WTC11 (cell line): ENCODE measurements at regions not wholly inside any gene's neighbourhood (a gene's known extent, or its start where the extent isn't known, plus 50 kb on each side); places are given as distances from the start of the nearest gene placed in this dataset.

Experiments used
- ATAC-seq: fragments of 200-7000 bp; cut with Tn5 transposase; 2 replicates; pipeline ENCODE4 v1.10.0; 2021; ENCODE audit warnings: mild to moderate bottlenecking, moderate library complexity
- CTCF ChIA-PET: fragments of 300-600 bp; sonication (Branson Sonifier 250); formaldehyde crosslinking; loops from one replicate; lab custom pipeline; 2021; ENCODE audit warnings: antibody characterized with exemption; lab: Charles Lee
- POLR2A ChIA-PET: fragments of 350-600 bp; sonication (Branson Sonifier 250); formaldehyde crosslinking; loops from one replicate; lab custom pipeline; 2021; ENCODE audit warnings: antibody characterized with exemption; lab: Charles Lee
- DNase-seq: peaks from one replicate; pipeline ENCODE4 v3.0.0; 2021; ENCODE audit warnings: low spot score
- H3K27ac Mint-ChIP-seq: 2 replicates; pipeline ENCODE4 v1.8.0; 2021; ENCODE audit warnings: mixed read lengths
- H3K27me3 Mint-ChIP-seq: 2 replicates; pipeline ENCODE4 v1.8.0; 2021; ENCODE audit warnings: low read depth, mild to moderate bottlenecking, moderate library complexity, mixed read lengths
- H3K36me3 Mint-ChIP-seq: 2 replicates; pipeline ENCODE4 v1.8.0; 2021; ENCODE audit warnings: mixed read lengths
- H3K4me1 Mint-ChIP-seq: 2 replicates; pipeline ENCODE4 v1.8.0; 2022; ENCODE audit warnings: mixed read lengths
- H3K4me3 Mint-ChIP-seq: 2 replicates; pipeline ENCODE4 v1.8.0; 2021; ENCODE audit warnings: mild to moderate bottlenecking, moderate library complexity, mixed read lengths
- H3K9me3 Mint-ChIP-seq: 2 replicates; pipeline ENCODE4 v1.8.0; 2021; ENCODE audit warnings: mixed read lengths
- AFF4 ChIP-seq: sonication (generic); formaldehyde crosslinking; IDR thresholded peaks from 2 replicates; pipeline ENCODE4 v1.8.1; 2023; ENCODE audit warnings: mild to moderate bottlenecking, missing genetic modification reagents, borderline replicate concordance
- ARID4B ChIP-seq: sonication (generic); formaldehyde crosslinking; IDR thresholded peaks from 2 replicates; pipeline ENCODE4 v1.8.0; 2023; ENCODE audit warnings: missing genetic modification reagents, mild to moderate bottlenecking, borderline replicate concordance
- ATF1 ChIP-seq: sonication (generic); formaldehyde crosslinking; IDR thresholded peaks from 2 replicates; pipeline ENCODE4 v1.8.1; 2023; ENCODE audit warnings: mild to moderate bottlenecking, moderate library complexity, missing genetic modification reagents
- ETV6 ChIP-seq: sonication (generic); formaldehyde crosslinking; IDR thresholded peaks from 2 replicates; pipeline ENCODE4 v1.8.1; 2022; ENCODE audit warnings: mild to moderate bottlenecking, missing genetic modification reagents
- GTF2I ChIP-seq: fragments of 250-450 bp; sonication (Bioruptor Pico); conservative IDR thresholded peaks from 2 replicates; pipeline ENCODE4 v1.4.0; 2021; ENCODE audit warnings: mild to moderate bottlenecking
- KAT7 ChIP-seq: sonication (generic); formaldehyde crosslinking; IDR thresholded peaks from 2 replicates; pipeline ENCODE4 v1.8.1; 2023; ENCODE audit warnings: missing genetic modification reagents, mild to moderate bottlenecking, borderline replicate concordance
- MAX ChIP-seq: sonication (generic); formaldehyde crosslinking; IDR thresholded peaks from 2 replicates; pipeline ENCODE4 v1.8.0; 2022; ENCODE audit warnings: mild to moderate bottlenecking, missing genetic modification reagents
- MYBL2 ChIP-seq: sonication (generic); formaldehyde crosslinking; IDR thresholded peaks from 2 replicates; pipeline ENCODE4 v1.8.1; 2023; ENCODE audit warnings: mild to moderate bottlenecking, moderate library complexity, missing genetic modification reagents
- OVOL2 ChIP-seq: fragments of 250-450 bp; sonication (Bioruptor Pico); IDR thresholded peaks from 2 replicates; pipeline ENCODE4 v1.9.0; 2021; ENCODE audit warnings: mild to moderate bottlenecking, borderline replicate concordance
- SMAD3 ChIP-seq: sonication (generic); formaldehyde crosslinking; IDR thresholded peaks from 2 replicates; pipeline ENCODE4 v1.8.0; 2022; ENCODE audit warnings: missing genetic modification reagents, mild to moderate bottlenecking, borderline replicate concordance
- TEAD1 ChIP-seq: sonication (generic); formaldehyde crosslinking; IDR thresholded peaks from 2 replicates; pipeline ENCODE4 v1.8.0; 2022; ENCODE audit warnings: mild to moderate bottlenecking, missing genetic modification reagents
- ZNF121 ChIP-seq: sonication (generic); formaldehyde crosslinking; IDR thresholded peaks from 2 replicates; pipeline ENCODE4 v1.8.0; 2023; ENCODE audit warnings: missing genetic modification reagents
- ZNF232 ChIP-seq: sonication (generic); formaldehyde crosslinking; IDR thresholded peaks from 2 replicates; pipeline ENCODE4 v1.8.0; 2022; ENCODE audit warnings: mild to moderate bottlenecking, missing genetic modification reagents
- ZNF425 ChIP-seq: fragments of 250-450 bp; sonication (Bioruptor Pico); conservative IDR thresholded peaks from 2 replicates; pipeline ENCODE4 v1.9.0; 2021; ENCODE audit warnings: mild to moderate bottlenecking
- TF ChIP-seq, protein P1 (sequence below): sonication (generic); formaldehyde crosslinking; IDR thresholded peaks from 2 replicates; pipeline ENCODE4 v1.8.0; 2023; ENCODE audit warnings: mild to moderate bottlenecking, missing genetic modification reagents
- TF ChIP-seq, protein P2 (sequence below): sonication (generic); formaldehyde crosslinking; IDR thresholded peaks from 2 replicates; pipeline ENCODE4 v1.8.0; 2022; ENCODE audit warnings: mild to moderate bottlenecking, missing genetic modification reagents
- TF ChIP-seq, protein P3 (sequence below): sonication (generic); formaldehyde crosslinking; IDR thresholded peaks from 2 replicates; pipeline ENCODE4 v1.8.1; 2022; ENCODE audit warnings: low read depth, missing genetic modification reagents, borderline replicate concordance

DNA sequence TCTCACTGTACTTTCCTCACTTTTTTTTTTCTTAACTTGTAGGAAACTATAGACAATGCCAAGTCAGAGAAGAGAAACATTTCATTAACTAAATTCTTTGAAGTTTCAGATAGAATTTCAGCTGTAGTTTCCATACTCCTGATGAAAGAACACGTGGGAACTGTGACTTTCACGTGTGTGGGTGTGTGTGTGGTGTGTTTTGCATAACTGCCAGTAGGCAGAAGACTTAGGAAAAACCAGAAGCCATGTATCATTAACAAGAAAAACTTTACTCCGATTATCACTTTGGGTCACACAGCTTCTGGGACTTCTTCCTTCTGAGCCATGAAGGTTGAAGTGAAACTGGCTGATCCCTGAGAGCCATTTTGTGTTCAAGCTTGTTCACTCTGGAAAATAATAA lies 483.3 kb downstream of the TFAP2B start (continued):
- no peak for TF ChIP-seq ZNF121 (CRISPR knock-in tag)
- no peak for TF ChIP-seq MYBL2 (CRISPR knock-in tag)
- TF ChIP-seq, protein P1, sequence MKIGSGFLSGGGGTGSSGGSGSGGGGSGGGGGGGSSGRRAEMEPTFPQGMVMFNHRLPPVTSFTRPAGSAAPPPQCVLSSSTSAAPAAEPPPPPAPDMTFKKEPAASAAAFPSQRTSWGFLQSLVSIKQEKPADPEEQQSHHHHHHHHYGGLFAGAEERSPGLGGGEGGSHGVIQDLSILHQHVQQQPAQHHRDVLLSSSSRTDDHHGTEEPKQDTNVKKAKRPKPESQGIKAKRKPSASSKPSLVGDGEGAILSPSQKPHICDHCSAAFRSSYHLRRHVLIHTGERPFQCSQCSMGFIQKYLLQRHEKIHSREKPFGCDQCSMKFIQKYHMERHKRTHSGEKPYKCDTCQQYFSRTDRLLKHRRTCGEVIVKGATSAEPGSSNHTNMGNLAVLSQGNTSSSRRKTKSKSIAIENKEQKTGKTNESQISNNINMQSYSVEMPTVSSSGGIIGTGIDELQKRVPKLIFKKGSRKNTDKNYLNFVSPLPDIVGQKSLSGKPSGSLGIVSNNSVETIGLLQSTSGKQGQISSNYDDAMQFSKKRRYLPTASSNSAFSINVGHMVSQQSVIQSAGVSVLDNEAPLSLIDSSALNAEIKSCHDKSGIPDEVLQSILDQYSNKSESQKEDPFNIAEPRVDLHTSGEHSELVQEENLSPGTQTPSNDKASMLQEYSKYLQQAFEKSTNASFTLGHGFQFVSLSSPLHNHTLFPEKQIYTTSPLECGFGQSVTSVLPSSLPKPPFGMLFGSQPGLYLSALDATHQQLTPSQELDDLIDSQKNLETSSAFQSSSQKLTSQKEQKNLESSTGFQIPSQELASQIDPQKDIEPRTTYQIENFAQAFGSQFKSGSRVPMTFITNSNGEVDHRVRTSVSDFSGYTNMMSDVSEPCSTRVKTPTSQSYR, result no peak

DNA sequence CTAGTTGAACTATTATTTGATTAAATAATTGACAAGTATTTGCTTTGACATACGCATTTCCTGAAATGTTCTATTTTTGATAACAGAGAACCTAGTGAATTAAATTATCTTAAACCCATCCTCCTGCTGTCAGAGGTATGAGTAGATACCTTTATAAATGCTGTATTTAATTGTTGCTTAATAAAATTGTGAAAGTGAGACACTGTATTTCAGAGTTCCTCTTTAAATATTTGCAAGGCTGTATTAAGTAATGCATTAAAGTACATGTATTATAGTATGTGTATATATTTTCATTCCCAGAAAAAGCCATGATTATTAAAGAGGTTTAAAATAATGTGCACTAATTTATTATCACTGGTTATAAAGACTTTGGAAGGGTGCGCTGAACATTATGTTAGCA lies 483.8 kb downstream of the TFAP2B start:
- ChIA-PET CTCF (no interaction called here), POLR2A (no interaction called here)
- Mint-ChIP-seq H3K9me3 (no peaks in the 10 kb centered on the region), H3K36me3 (no peaks in the 10 kb centered on the region), H3K4me3 (no peak overlapping the region), H3K27ac (no peak overlapping the region), H3K27me3 (no peaks in the 10 kb centered on the region), H3K4me1 (peaks cover 3% of the 10 kb centered on the region)
- TF ChIP-seq ZNF121 (CRISPR knock-in tag) (no peak), KAT7 (CRISPR knock-in tag) (no peak), ETV6 (CRISPR knock-in tag) (no peak), ATF1 (no peak), TEAD1 (CRISPR knock-in tag) (no peak), OVOL2 (CRISPR knock-in tag) (no peak), GTF2I (CRISPR knock-in tag) (no peak), MAX (CRISPR knock-in tag) (no peak), AFF4 (CRISPR knock-in tag) (no peak), ZNF232 (CRISPR knock-in tag) (no peak)
- TF ChIP-seq, protein P2, sequence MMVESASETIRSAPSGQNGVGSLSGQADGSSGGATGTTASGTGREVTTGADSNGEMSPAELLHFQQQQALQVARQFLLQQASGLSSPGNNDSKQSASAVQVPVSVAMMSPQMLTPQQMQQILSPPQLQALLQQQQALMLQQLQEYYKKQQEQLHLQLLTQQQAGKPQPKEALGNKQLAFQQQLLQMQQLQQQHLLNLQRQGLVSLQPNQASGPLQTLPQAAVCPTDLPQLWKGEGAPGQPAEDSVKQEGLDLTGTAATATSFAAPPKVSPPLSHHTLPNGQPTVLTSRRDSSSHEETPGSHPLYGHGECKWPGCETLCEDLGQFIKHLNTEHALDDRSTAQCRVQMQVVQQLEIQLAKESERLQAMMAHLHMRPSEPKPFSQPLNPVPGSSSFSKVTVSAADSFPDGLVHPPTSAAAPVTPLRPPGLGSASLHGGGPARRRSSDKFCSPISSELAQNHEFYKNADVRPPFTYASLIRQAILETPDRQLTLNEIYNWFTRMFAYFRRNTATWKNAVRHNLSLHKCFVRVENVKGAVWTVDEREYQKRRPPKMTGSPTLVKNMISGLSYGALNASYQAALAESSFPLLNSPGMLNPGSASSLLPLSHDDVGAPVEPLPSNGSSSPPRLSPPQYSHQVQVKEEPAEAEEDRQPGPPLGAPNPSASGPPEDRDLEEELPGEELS, result no peak
- TF ChIP-seq, protein P3, sequence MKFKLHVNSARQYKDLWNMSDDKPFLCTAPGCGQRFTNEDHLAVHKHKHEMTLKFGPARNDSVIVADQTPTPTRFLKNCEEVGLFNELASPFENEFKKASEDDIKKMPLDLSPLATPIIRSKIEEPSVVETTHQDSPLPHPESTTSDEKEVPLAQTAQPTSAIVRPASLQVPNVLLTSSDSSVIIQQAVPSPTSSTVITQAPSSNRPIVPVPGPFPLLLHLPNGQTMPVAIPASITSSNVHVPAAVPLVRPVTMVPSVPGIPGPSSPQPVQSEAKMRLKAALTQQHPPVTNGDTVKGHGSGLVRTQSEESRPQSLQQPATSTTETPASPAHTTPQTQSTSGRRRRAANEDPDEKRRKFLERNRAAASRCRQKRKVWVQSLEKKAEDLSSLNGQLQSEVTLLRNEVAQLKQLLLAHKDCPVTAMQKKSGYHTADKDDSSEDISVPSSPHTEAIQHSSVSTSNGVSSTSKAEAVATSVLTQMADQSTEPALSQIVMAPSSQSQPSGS (CRISPR knock-in tag), result no peak
- DNase-seq, result no peak
- no peak for ATAC-seq

- ATAC-seq (no peak), DNase-seq (no peak)
- H3K4me1 Mint-ChIP-seq, result no peaks in the 10 kb centered on the region
- POLR2A ChIA-PET, result no interaction called here
- no peak overlapping the region for H3K27ac Mint-ChIP-seq
- no peaks in the 10 kb centered on the region for H3K9me3 Mint-ChIP-seq
- CTCF ChIA-PET, result no interaction called here
- no peak overlapping the region for H3K4me3 Mint-ChIP-seq
- H3K36me3 Mint-ChIP-seq, result no peaks in the 10 kb centered on the region
- H3K27me3 Mint-ChIP-seq, result no peaks in the 10 kb centered on the region
- TF ChIP-seq SMAD3, result no peak
- no peak for TF ChIP-seq ARID4B (CRISPR knock-in tag)
- TF ChIP-seq GTF2I (CRISPR knock-in tag), result no peak
- no peak for TF ChIP-seq ZNF425
Observed at GRCh38 chr6:51303338-51303737, 484.7 kb downstream of the TFAP2B start.
